ENCODE measurements at regions not wholly inside any gene's neighbourhood (a gene's known extent, or its start where the extent isn't known, plus 50 kb on each side); places are given as distances from the start of the nearest gene placed in this dataset.
A peak's percentile ranks its signal among the peaks of the same experiment; 100 is the strongest.

DNA sequence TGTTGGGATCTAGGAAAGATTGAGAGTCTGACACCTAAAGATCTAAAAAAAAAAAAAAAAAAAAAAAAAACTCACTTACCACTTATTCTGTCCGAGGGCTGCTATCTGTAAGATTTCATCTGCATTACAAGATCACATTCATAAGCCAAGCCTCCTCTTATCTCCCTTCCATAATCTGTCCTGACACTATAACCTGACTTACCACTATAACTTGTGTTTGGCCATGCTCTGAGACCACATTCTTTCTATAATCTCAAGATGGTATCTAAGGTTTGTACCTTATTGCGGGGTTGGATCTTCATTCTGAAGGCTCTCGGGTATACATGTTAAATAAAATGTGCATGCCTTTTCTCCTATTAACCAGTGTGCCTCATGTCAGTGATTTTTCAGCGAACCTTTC is 144.4 kb downstream of the MAGEB17 start:
- Histone ChIP-seq H3K4me2 (ENCODE audit: insufficient read depth, low read length) (no peak overlapping the region), H3K79me2 (ENCODE audit: insufficient read depth, low read length) (no peaks in the 10 kb centered on the region), H3K27me3 (ENCODE audit: insufficient read depth, low read length) (peaks cover 3% of the 10 kb centered on the region), H3K27ac (ENCODE audit: low read depth, low read length) (no peak overlapping the region), H3K36me3 (ENCODE audit: insufficient read depth, low read length) (no peaks in the 10 kb centered on the region), H2AFZ (ENCODE audit: low read length) (no peak overlapping the region), H3K4me3 (ENCODE audit: insufficient read depth, low read length) (no peak overlapping the region), H4K20me1 (ENCODE audit: insufficient read depth, low read length) (no peaks in the 10 kb centered on the region), H3K4me1 (ENCODE audit: insufficient read depth, low read length) (no peaks in the 10 kb centered on the region), H3K9me3 (ENCODE audit: low read depth, low read length) (no peaks in the 10 kb centered on the region)
- no peak for DNase-seq (ENCODE audit: insufficient read length, low spot score, missing footprints)
- TF ChIP-seq CTCF (IDR thresholded peaks at IDR 0.05; ENCODE audit: extremely low read depth, low read depth, low read length), result no peak

DNA sequence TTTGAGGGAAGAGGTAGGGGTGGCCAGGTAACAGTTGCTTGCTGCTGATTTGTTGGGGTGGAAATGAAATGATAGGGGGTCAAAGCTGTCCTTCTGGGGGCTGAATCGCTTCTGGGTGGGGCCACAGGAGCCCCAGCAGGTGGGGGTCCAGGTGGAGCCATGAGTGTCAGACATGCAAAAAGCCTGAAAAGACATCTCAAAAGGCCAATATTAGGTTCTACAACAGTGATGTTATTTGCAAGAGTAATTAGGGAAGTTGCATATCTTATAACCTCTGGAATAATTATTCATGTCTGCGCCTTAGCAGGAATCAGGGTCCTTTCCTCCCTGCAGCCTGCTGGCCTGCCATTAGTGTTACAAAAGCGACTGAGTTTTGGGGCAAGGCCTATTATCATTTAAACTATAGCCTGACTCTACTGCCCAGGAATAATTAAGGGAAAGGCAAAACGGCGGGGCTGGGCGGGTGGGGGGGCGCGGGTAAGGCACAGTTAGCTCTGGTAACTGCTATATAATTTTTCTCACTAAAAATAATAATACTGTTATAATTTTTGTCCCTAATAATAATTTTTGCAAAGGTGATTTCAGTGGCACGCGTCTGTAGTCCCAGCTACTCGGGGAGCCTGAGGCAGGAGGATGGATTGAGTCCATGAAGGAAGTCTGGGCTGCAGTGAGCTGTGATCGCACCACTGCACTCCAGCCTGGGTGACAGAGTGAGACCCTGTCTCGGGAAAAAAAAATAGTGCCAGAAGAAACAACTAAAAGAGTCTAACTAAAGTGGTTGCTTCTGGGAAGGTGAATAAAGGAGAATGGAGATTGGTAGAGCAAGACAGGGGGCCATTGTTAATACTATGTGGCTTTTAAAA is 145.7 kb downstream of the MAGEB17 start:
- Histone ChIP-seq H3K79me2 (ENCODE audit: insufficient read depth, low read length) (no peaks in the 10 kb centered on the region), H3K4me1 (ENCODE audit: insufficient read depth, low read length) (no peaks in the 10 kb centered on the region), H3K27me3 (ENCODE audit: insufficient read depth, low read length) (peaks cover 3% of the 10 kb centered on the region), H3K36me3 (ENCODE audit: insufficient read depth, low read length) (no peaks in the 10 kb centered on the region), H3K27ac (ENCODE audit: low read depth, low read length) (no peak overlapping the region), H4K20me1 (ENCODE audit: insufficient read depth, low read length) (no peaks in the 10 kb centered on the region), H2AFZ (ENCODE audit: low read length) (no peak overlapping the region), H3K4me3 (ENCODE audit: insufficient read depth, low read length) (no peak overlapping the region), H3K4me2 (ENCODE audit: insufficient read depth, low read length) (no peak overlapping the region), H3K9me3 (ENCODE audit: low read depth, low read length) (no peaks in the 10 kb centered on the region)
- no peak for TF ChIP-seq CTCF (IDR thresholded peaks at IDR 0.05; ENCODE audit: extremely low read depth, low read depth, low read length)
- DNase-seq (ENCODE audit: insufficient read length, low spot score, missing footprints), result no peak

GRCh38 chrX:16316331-16316730 is 149.1 kb downstream of the MAGEB17 start:
- H3K9me3 ChIP-seq (ENCODE audit: low read depth, low read length), result no peaks in the 10 kb centered on the region
- H3K79me2 ChIP-seq (ENCODE audit: insufficient read depth, low read length), result no peaks in the 10 kb centered on the region
- no peak for TF ChIP-seq CTCF (IDR thresholded peaks at IDR 0.05; ENCODE audit: extremely low read depth, low read depth, low read length)
- H3K36me3 ChIP-seq (ENCODE audit: insufficient read depth, low read length), result no peaks in the 10 kb centered on the region
- H2AFZ ChIP-seq (ENCODE audit: low read length), result no peak overlapping the region
- H3K4me2 ChIP-seq (ENCODE audit: insufficient read depth, low read length), result no peak overlapping the region
- no peaks in the 10 kb centered on the region for H4K20me1 ChIP-seq (ENCODE audit: insufficient read depth, low read length)
- H3K27ac ChIP-seq (ENCODE audit: low read depth, low read length), result no peak overlapping the region
- DNase-seq (ENCODE audit: insufficient read length, low spot score, missing footprints), result no peak
- no peak overlapping the region for H3K4me3 ChIP-seq (ENCODE audit: insufficient read depth, low read length)
- peaks cover 1% of the 10 kb centered on the region for H3K27me3 ChIP-seq (ENCODE audit: insufficient read depth, low read length)
- no peaks in the 10 kb centered on the region for H3K4me1 ChIP-seq (ENCODE audit: insufficient read depth, low read length)

DNA sequence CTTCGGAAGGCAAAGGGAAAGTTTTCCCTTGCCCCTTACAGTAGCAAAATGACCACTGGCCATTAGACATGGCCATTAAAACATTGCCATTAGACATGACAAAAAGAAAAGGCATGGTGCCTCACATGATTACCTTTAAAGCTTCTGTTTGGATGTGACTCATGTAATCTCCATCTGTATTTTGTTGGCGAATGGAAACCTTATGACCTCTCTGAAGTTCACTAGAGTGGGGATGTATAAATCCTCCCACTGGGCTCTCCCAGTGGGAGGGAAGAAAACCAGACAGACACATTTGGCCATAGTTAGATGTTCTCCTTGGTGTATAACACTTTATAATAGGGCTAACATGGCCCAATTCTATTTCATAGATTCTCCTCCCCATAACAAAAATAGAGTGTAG is 152.6 kb downstream of the MAGEB17 start:
- Histone ChIP-seq H2AFZ (ENCODE audit: low read length) (no peak overlapping the region), H3K4me1 (ENCODE audit: insufficient read depth, low read length) (no peaks in the 10 kb centered on the region), H3K36me3 (ENCODE audit: insufficient read depth, low read length) (no peaks in the 10 kb centered on the region), H3K4me3 (ENCODE audit: insufficient read depth, low read length) (no peak overlapping the region), H3K27ac (ENCODE audit: low read depth, low read length) (no peak overlapping the region), H4K20me1 (ENCODE audit: insufficient read depth, low read length) (no peaks in the 10 kb centered on the region), H3K9me3 (ENCODE audit: low read depth, low read length) (no peaks in the 10 kb centered on the region), H3K4me2 (ENCODE audit: insufficient read depth, low read length) (no peak overlapping the region), H3K79me2 (ENCODE audit: insufficient read depth, low read length) (no peaks in the 10 kb centered on the region), H3K27me3 (ENCODE audit: insufficient read depth, low read length) (no peaks in the 10 kb centered on the region)
- DNase-seq (ENCODE audit: insufficient read length, low spot score, missing footprints), result peak; percentile 59
- TF ChIP-seq CTCF (IDR thresholded peaks at IDR 0.05; ENCODE audit: extremely low read depth, low read depth, low read length), result no peak
